ENCODE measurements at regions not wholly inside any gene's neighbourhood (a gene's known extent, or its start where the extent isn't known, plus 50 kb on each side); places are given as distances from the start of the nearest gene placed in this dataset.

DNA sequence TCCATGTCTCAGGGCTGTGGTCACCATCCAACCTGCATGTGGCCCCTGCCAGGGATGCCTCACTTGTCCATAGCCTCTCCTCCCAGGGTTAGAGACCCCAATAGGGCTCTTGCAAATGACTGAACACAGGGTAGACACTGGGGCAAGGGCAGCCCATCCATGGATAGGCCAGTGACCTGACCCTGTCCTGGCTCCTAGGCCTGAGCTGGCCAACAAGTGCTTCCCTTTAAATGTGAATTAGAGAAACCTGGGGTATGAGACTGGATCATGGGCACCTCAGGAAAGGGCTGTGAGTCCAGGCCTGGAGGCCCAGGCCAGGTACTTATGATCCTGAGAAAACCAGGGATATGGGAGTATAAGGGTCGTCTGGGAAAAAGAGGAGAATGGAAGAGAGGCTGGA lies 64.5 kb downstream of the COPS8 start:
- intact Hi-C loops (cut with DNase I), result no loop called here

DNA sequence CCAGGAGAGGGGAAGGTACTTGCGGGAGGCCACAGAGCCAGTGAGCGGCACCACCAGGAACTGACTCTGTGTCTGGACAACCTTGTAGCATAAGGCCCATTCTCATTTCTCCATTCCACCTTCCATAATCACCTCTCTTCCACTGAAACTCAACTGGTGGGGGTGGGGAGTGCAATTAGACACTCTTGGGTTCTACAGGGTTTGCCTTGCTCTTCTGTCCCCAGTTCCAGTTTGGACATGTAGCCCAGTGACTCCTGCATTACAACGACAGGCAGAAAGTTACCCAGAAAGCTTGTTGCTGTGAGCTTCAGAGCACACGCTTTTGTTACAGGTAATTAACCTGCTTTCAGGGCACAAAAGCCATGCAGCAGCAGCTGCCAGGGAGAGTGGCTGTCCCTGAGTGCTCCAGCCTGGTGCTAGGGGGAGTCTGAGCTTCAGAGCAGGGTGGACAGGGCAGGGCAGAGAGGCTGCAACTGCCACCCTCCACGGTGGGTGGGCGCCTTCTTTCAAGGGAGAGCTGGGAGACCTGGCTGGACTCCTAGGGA lies 65.2 kb downstream of the COPS8 start:
- ATAC-seq, result no peak
- intact Hi-C loops (cut with DNase I), result no loop called here
- TF ChIP-seq, protein P1, sequence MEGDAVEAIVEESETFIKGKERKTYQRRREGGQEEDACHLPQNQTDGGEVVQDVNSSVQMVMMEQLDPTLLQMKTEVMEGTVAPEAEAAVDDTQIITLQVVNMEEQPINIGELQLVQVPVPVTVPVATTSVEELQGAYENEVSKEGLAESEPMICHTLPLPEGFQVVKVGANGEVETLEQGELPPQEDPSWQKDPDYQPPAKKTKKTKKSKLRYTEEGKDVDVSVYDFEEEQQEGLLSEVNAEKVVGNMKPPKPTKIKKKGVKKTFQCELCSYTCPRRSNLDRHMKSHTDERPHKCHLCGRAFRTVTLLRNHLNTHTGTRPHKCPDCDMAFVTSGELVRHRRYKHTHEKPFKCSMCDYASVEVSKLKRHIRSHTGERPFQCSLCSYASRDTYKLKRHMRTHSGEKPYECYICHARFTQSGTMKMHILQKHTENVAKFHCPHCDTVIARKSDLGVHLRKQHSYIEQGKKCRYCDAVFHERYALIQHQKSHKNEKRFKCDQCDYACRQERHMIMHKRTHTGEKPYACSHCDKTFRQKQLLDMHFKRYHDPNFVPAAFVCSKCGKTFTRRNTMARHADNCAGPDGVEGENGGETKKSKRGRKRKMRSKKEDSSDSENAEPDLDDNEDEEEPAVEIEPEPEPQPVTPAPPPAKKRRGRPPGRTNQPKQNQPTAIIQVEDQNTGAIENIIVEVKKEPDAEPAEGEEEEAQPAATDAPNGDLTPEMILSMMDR (IDR thresholded peaks at IDR 0.05), result no peak

More for the DNA sequence above, 64.5 kb downstream of the COPS8 start:
- ATAC-seq (no peak), DNase-seq (no peak)
- TF ChIP-seq, protein P1 (IDR thresholded peaks at IDR 0.05), result no peak
- H3K9me3 ChIP-seq, result peaks cover 18% of the 10 kb centered on the region
- H3K36me3 ChIP-seq, result no peaks in the 10 kb centered on the region
- no peaks in the 10 kb centered on the region for H3K27me3 ChIP-seq (ENCODE audit: low read depth)
- no peaks in the 10 kb centered on the region for H3K4me1 ChIP-seq
- no peak overlapping the region for H3K27ac ChIP-seq
- no peak overlapping the region for H3K4me3 ChIP-seq

DNA sequence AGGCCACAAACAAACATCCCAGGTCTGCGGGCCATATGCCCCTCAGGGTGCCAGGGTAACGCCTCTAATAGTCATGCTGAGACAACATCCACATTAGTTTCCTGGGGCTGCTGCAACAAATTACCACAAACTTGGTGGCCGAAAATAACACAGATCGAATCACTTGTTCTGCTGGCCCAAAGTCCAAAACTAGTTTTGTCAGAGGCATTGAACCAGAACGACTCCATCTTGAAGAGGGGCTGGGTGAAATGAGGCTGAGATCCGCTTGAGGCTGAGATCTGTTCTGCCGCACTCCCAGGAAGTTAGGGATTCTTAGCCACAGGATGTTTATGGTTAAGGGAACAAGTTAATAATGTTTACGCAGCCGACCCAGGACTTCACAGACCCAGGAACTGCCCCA lies 66.7 kb downstream of the COPS8 start:
- DNase-seq (no peak), ATAC-seq (no peak)
- Histone ChIP-seq H3K36me3 (no peaks in the 10 kb centered on the region), H3K27ac (no peak overlapping the region), H3K4me1 (peaks cover 4% of the 10 kb centered on the region), H3K9me3 (peaks cover 7% of the 10 kb centered on the region), H3K27me3 (ENCODE audit: low read depth) (no peaks in the 10 kb centered on the region), H3K4me3 (no peak overlapping the region)
- intact Hi-C loops (cut with DNase I), result no loop called here
- TF ChIP-seq, protein P1 (IDR thresholded peaks at IDR 0.05), result no peak

More for the DNA sequence above, 65.2 kb downstream of the COPS8 start:
- Histone ChIP-seq H3K4me3 (no peak overlapping the region), H3K36me3 (no peaks in the 10 kb centered on the region), H3K9me3 (peaks cover 18% of the 10 kb centered on the region), H3K27me3 (ENCODE audit: low read depth) (no peaks in the 10 kb centered on the region), H3K27ac (no peak overlapping the region), H3K4me1 (peaks cover 4% of the 10 kb centered on the region)
- no peak for DNase-seq

DNA sequence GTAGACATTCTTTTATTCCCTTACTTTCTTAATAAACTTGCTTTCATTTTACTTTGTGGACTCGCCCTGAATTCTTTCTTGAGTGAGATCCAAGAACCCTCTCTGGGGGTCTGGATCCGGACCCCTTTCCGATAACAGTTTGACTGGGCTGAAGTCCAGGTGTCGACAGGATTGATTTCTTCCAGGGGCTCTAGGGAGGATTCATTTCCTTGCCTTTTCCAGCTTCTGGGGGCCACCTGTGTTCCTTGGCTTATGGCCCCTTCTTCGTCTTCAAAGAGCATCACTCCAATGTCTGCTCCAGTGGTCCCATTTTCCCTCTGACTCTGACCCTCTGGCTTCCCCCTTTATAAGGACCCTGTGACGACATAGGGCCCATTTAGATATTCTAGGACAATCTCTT lies 67.5 kb downstream of the COPS8 start:
- Histone ChIP-seq H3K27me3 (ENCODE audit: low read depth) (no peaks in the 10 kb centered on the region), H3K36me3 (no peaks in the 10 kb centered on the region), H3K4me1 (peaks cover 4% of the 10 kb centered on the region), H3K4me3 (no peak overlapping the region), H3K27ac (no peak overlapping the region), H3K9me3 (no peaks in the 10 kb centered on the region)
- TF ChIP-seq, protein P1 (IDR thresholded peaks at IDR 0.05), result no peak
- intact Hi-C loops (cut with DNase I), result no loop called here
- no peak for DNase-seq
- ATAC-seq, result no peak

DNA sequence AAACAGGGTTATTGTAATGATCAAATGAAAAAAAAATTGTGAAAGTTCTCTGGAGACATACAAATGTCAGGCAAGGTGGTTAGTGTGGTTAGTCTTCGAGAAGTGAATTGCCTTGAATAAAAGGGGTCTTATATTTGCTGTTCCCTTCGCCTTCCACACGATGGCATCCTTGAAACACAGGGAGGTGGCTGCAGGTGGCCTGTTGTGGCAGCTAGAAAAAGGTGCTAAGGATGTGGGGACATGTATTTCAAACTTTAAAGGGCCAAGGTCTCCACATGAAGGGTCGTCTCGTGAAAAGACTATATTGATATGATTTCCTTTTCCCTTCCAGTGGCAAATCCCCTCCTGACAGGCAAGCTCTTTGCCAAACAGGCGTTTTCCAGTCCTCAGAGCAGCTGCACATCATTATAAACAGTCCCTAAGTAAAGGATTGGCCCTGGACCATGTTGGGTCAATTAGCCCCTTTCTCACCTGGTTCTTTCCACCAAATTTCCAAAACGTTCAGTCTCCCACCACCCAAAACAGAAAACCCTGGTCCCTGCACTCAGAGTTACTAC lies 68.5 kb downstream of the COPS8 start:
- TF ChIP-seq, protein P1 (IDR thresholded peaks at IDR 0.05), result peak; percentile 62
- no peak for DNase-seq
- Histone ChIP-seq H3K4me1 (peaks cover 4% of the 10 kb centered on the region), H3K36me3 (no peaks in the 10 kb centered on the region), H3K27ac (no peak overlapping the region), H3K4me3 (no peak overlapping the region), H3K9me3 (no peaks in the 10 kb centered on the region), H3K27me3 (ENCODE audit: low read depth) (no peaks in the 10 kb centered on the region)
- intact Hi-C loops (cut with DNase I), result no loop called here
- no peak for ATAC-seq

Measured in lower lobe of right lung (tissue), 2 donors.